ENCODE measurements at regions not wholly inside any gene's neighbourhood (a gene's known extent, or its start where the extent isn't known, plus 50 kb on each side); places are given as distances from the start of the nearest gene placed in this dataset.

- H3K9me3 ChIP-seq, result no peaks in the 10 kb centered on the region
- no peak for TF ChIP-seq CTCF (IDR thresholded peaks at IDR 0.05)
- ATAC-seq (no peak), DNase-seq (no peak)
- no peak overlapping the region for H3K27ac ChIP-seq
- intact Hi-C loops (cut with DNase I), result no loop called here
- no peaks in the 10 kb centered on the region for H3K36me3 ChIP-seq
- no peak overlapping the region for H3K4me3 ChIP-seq
- no peaks in the 10 kb centered on the region for H3K4me1 ChIP-seq
- H3K27me3 ChIP-seq (ENCODE audit: low read depth), result no peaks in the 10 kb centered on the region
Measured at GRCh38 chr16:86403541-86404163, 106.7 kb upstream of the FOXF1 start.

- H3K4me3 ChIP-seq, result no peak overlapping the region
- no peaks in the 10 kb centered on the region for H3K4me1 ChIP-seq
- no peak for TF ChIP-seq CTCF (IDR thresholded peaks at IDR 0.05)
- no peaks in the 10 kb centered on the region for H3K9me3 ChIP-seq
- intact Hi-C loops (cut with DNase I), result no loop called here
- no peak for ATAC-seq
- DNase-seq, result no peak
- H3K27ac ChIP-seq, result no peak overlapping the region
- H3K36me3 ChIP-seq, result no peaks in the 10 kb centered on the region
- H3K27me3 ChIP-seq (ENCODE audit: low read depth), result no peaks in the 10 kb centered on the region
Measured at GRCh38 chr16:86404678-86405077, 105.6 kb upstream of the FOXF1 start.

GRCh38 chr16:86405319-86405718, 105.0 kb upstream of the FOXF1 start:
- DNase-seq, result no peak
- H3K4me3 ChIP-seq, result no peak overlapping the region
- no peak overlapping the region for H3K27ac ChIP-seq
- no peaks in the 10 kb centered on the region for H3K4me1 ChIP-seq
- H3K36me3 ChIP-seq, result no peaks in the 10 kb centered on the region
- ATAC-seq, result no peak
- H3K9me3 ChIP-seq, result peaks cover under 1% of the 10 kb centered on the region
- H3K27me3 ChIP-seq (ENCODE audit: low read depth), result no peaks in the 10 kb centered on the region
- intact Hi-C loops (cut with DNase I), result no loop called here
- TF ChIP-seq CTCF (IDR thresholded peaks at IDR 0.05), result no peak

- Histone ChIP-seq H3K4me3 (no peak overlapping the region), H3K27me3 (ENCODE audit: low read depth) (no peaks in the 10 kb centered on the region), H3K36me3 (no peaks in the 10 kb centered on the region), H3K27ac (no peak overlapping the region), H3K9me3 (peaks cover 7% of the 10 kb centered on the region), H3K4me1 (no peaks in the 10 kb centered on the region)
- intact Hi-C loops (cut with DNase I), result no loop called here
- TF ChIP-seq CTCF (IDR thresholded peaks at IDR 0.05), result no peak
- DNase-seq (no peak), ATAC-seq (no peak)
Measured at GRCh38 chr16:86406056-86406455, 104.3 kb upstream of the FOXF1 start.

- H3K9me3 ChIP-seq, result peaks cover 8% of the 10 kb centered on the region
- H3K36me3 ChIP-seq, result no peaks in the 10 kb centered on the region
- ATAC-seq (no peak), DNase-seq (no peak)
- H3K27ac ChIP-seq, result no peak overlapping the region
- H3K27me3 ChIP-seq (ENCODE audit: low read depth), result no peaks in the 10 kb centered on the region
- H3K4me3 ChIP-seq, result no peak overlapping the region
- intact Hi-C loops (cut with DNase I), result no loop called here
- no peak for TF ChIP-seq CTCF (IDR thresholded peaks at IDR 0.05)
- H3K4me1 ChIP-seq, result no peaks in the 10 kb centered on the region
Measured at GRCh38 chr16:86408685-86409084, 101.6 kb upstream of the FOXF1 start.
